Fibroblast of peridontal ligament (primary cell): ENCODE measurements at regions not wholly inside any gene's neighbourhood (a gene's known extent, or its start where the extent isn't known, plus 50 kb on each side); places are given as distances from the start of the nearest gene placed in this dataset.

Source experiments
- DNase-seq: peaks from one replicate; pipeline ENCODE4 v3.0.0-alpha.2; 2010; ENCODE audit errors: extremely low read depth

DNA sequence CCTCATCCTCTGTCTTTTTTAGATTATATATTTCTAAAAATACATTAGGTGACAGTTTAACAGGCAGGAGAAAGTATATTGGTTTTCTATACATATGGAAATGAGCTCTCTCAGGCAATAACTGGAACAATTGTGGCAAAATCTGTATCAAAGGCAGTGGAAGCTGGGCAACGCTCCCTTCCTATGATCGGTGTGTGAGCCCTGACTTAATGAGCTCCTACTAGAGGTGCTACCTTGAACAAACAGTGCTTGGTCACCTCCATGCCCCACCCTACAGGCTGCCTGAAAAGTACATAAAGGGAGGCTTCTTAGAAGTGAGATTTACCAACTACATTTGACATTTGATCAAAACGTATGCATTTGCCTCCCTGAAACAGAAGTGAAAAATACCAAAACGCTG, 185.3 kb downstream of the EFNB2 start:
- no peak for DNase-seq

DNA sequence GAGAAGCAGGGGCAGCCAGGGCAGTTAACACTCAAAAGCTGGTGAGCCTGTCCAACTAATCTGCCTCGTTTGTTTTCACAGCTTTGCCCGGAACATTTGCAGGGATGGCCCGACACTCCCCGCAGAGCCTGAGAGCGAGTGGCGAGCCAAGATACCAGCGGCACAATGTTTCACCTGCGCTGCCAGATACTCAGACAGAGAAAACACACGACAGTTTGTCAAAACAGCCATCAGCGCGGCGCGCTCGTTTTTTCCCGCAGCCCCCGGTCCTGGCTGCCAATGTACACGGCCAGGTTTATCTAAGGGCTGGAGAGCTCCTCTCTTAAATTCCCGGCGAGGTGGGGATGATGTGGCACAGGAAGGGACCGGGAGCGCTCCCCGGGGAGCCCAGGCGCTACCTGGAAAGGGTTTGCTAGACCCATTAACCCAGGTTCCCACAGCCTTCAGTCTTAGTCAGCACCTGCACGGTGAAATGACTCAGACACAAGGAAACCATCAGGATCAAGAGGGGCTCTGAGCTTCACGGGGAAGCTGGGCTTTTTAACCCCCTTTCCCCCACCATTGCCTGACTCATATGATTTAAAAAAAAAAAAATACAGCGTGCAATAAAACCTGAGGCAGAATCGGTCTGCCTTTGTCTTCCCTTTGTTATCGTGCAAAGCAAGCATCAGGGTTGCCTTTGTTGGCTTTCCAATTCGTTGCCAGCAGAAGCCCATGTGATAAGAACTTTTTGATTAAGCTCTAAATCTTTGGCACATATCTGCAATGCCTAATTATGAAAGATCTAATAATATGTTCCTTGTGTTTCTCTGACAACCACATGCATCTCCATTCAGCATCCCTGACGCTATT, 186.2 kb downstream of the EFNB2 start:
- DNase-seq, result no peak

DNA sequence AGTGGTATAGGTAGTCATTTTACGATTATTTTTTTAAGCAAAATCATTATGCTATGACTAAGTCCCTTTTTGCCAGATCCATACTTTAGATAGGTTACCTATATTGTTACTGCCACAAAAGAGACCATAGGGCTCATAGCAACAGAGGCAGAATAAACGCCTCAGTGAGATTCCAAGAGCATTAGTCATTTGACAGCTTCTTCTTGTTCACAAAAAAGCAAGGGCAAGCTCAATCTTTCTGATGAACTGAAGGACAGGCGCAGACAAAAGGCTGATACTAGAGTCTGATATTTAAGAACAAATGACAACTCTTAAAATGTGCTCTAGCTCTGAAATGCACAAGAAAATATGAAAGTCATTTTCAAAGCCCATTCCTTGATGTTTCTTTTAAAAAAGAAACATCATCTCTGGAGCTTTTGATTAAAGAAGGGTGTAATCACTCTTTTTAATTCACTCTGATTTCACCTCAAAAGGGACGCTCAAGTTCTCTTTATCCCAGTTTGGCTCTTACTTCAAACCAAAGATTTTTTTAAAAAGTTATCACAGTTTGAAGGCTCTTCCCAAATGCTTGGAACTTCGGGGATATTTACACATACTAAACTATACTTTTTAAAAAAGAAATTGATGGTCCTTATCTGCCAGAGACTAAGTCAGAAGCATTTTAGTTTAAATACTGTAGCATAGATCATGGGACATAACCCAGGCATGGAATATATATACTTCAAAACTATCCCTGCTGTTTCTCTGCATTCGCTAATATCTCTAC, 187.2 kb downstream of the EFNB2 start:
- peak; percentile 20 for DNase-seq

DNA sequence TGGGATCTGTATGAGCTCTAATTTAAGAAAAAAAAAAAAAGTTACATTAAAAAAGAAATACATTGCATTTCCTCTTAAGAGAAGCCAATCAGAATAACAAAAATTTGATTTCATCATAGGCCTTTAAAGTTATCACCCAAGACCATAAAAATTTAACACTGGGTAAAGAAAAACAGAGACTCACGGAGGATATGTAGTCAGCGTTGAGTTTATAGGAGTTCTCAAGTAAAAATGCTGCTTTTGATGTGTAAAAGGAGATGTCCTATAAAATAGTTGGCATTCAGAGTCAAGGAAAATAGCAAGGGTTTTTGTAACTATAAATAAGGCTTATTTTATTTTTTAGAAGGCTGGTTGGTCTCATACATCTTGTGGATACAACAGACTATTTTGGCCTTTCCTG, 191.1 kb downstream of the EFNB2 start:
- no peak for DNase-seq

DNA sequence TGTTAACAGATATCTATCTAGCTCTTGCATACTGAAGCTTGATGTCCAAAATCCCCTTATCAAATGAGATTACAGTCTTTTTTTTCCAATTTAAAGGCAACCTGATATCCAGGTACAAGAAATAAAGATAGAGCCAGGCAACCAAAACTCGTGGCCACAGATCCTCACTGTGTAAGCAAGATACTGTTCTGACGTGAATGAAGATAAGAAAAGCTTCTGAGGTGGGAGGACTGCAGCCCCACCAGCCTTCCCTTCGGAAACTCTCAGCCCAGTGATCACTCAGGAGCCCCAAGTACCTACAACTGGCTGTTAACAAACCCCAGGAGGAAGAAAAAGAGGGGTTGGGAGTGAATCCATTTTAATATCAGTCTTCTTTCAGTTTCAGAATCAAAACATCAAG, 191.6 kb downstream of the EFNB2 start:
- DNase-seq, result no peak

DNA sequence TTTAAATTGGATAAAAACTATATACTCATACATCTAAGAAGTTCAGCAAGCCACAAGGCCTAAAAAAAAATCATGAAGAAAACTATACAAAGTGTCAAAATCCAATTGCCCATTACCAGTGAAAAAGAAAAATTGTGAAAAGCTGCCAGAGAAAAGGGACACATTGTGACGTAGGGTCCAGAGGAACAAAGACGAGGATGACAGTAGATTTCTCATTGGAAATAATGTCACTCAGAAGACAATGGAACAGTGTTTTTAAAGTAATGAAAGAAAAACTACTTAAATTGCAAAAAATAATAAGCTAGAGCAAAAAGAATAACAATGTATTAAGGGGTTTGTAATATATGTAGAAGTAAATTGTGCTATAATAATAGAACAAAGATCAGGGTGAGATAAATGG, 195.2 kb downstream of the EFNB2 start:
- DNase-seq, result no peak

DNA sequence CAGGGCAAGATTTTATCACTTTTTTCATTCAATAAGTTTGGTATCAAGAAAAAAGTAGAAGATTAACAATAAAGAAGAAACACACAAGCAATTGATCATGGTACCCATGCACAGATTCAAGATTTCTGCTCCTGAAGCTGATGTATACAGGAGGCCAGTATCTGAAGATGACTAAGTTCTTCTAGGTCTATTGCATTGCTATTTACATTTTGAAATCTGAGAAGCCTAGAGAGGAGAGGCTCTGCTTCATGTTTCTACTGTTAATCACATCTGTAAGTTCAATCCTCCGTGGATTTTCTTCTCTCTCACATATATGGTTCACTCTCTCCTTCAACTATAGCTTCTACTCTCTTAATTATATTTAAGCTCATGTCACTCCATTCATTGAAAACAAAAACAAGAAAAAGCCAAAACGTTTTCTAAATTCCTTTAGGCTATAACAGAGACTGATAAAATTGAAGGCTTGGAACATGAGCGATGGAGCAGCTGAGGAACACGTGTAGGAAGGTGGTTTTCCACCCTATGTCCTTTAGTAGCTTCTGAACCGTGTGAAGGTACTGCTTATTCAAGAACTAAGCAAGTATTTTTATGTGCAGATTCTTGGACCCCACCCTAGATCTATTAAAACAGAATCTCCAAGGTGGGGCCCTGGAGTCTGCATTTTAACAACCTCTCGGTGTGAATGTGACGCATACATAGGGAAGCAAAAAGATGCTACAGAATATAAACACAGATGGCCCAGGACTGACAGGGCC, 198.2 kb downstream of the EFNB2 start:
- DNase-seq, result peak; percentile 27

DNA sequence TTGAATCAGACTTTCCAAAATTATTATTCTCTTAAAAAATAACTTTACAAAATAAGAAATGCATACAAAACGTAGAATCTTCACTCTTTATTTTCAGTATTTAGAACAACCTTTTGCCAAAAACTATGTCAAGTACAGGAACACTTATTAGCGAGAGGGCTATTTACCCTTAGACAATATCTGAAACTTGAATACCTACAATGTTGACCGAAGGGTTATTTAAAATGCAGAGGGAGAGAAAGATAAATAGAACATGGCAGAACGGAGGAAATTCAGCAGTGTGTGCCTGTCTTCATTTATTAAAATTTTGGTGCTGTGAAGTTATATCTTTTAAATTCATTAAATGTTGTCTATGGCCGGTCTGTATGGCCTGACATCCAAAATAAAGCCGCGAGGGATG, 198.8 kb downstream of the EFNB2 start:
- DNase-seq, result no peak

DNA sequence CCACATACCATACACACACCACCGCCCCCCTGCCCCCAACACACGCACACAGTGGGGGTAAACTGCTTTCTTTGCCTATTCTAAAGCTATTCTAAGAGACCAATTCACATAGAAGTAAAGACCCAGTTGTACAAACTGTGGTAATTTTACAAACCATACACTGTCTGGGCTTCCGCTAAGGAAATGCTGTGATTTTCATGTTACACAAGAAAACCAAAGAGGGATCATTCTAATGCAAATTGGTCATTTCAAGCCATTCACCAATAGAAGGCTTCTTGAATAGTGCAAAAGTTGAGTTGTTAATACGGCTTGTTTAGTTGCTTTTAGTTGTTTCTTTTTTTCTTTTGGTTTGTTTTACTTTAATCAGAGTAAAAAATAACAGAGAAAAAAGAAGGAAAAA, 202.8 kb downstream of the EFNB2 start:
- DNase-seq, result no peak

DNA sequence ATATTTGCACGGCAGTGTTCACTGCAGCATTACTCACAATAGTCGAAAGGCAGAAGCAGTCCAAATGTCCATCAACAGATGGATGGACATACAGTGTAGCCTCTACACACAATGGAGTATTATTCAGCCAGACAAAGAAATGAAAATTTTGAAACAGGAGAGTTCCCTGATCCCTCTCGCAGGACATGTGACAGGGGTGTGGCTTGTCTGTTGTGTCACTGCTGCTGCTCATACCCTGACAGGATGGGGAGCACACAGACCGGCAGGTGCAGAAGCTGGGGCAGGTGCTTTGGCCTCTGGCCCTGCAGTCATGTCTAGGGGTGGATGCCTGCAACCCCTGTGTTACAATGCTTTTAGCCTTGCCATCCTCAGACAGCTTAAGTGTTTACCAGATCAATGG, 204.3 kb downstream of the EFNB2 start:
- no peak for DNase-seq

DNA sequence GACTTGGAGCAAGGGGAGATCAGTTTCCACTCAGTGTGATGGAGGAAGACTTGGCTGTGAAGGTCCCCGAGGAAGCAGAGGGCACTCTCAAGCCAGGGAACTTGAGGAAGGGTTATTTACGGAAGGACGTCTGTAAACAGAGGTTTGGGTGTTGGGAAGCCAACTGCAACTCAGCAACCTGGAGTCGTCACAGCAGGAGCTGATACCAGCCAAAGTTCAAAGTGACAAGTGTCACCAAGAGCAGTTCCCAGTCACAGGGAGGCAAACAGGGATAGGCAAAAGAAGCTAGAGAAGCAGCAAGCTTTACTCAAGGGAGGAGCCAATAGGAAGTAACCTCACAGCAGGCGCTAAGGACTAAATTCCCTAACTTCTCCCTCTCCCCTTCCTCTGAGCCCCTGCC, 205.5 kb downstream of the EFNB2 start:
- DNase-seq, result no peak

DNA sequence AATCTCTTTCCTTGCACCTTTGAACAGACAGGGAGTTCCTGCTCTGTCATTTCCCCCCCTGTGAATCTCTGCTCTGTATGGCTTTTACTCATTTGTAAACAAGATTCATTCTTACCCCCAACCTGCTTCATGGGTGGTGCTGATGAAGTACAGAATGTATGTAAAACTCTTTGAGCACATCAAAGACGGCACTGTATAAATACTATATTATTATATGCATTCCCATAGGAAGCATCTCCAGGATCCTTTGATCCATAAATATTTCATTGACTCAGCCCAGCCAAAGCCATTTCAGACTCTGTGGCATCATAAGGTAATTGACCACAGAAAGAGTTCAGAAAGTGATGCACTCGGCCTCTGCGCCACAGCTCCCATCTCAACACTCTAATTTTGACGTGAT, 208.7 kb downstream of the EFNB2 start:
- no peak for DNase-seq

DNA sequence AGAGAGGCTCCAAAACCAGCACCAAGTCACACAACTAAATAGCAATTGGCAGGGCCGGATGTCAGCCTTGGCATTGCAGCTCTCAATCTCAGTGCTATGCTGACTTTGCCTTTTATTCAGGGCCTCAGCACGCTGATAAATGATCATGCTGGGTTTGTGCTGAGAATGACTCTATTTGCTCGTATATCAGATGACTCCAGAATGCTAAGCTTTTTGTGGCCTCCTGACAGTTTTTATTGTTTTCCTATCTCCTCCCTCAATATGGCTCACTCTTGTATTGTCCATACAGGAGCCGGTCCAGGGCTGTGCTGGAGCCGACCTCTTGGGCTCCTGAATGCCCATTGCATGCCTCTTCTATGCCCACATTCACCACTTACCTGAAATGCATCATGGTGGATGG, 211.0 kb downstream of the EFNB2 start:
- DNase-seq, result no peak

DNA sequence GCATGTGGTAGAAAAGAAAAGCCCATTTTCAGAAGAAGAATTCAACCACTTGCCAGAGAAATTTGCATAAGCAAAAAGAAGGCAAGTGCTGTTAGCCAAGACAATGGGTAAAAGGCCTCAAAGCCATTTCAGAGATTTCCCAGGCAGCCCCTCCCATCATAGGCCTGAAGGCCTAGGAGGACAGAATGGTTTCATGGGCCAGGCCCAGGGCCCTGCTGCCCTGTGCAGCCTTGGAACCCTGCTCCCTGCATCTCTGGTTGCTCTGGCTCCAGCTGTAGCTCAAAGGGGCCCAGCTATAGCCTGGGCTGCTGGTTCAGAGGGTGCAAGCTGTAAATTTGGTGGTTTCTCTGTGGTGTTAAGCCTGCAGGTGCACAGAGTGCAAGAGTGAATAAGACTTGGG, 212.8 kb downstream of the EFNB2 start:
- no peak for DNase-seq

DNA sequence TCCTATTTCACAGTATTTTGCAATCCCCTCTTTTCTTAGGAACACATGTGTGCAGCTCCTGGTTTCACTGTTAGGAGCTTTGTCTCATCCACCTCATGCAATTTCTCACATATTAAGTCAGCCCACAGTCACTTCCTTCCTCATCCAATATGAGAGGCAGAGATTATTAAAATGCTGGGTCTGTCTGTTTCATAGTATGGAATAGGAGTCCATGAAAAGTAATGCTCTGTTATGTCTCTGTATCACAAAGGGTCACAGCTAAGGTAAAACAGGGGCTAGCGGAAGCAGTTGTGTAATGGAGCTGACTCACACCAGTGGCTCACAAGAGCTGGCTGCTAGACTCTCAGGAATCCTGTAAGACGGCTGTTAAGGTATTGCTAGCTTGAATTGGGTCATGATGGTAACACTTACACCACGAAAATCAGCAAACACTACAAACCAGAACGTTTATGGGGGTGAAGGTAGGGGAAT, 216.5 kb downstream of the EFNB2 start:
- peak; percentile 72 for DNase-seq

DNA sequence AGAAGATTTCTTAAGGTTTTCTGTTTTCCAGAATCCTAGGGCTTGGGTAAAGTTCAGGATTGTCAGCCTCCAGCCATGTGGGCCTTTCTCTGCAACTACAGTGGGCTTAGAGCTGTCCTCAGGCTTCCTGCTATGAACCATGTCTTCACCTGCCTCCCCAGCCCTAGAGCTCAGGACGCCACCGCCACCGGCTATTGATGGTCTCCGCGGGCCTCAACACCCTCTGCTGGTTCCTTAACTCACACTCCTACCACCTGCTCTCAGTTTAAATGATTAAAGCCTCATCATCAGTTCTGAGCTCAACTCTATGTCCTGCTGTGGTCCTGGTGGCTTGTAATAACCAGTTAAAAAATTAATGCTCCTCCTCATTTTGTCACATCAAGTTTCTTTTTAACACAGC, 221.0 kb downstream of the EFNB2 start:
- DNase-seq, result no peak

DNA sequence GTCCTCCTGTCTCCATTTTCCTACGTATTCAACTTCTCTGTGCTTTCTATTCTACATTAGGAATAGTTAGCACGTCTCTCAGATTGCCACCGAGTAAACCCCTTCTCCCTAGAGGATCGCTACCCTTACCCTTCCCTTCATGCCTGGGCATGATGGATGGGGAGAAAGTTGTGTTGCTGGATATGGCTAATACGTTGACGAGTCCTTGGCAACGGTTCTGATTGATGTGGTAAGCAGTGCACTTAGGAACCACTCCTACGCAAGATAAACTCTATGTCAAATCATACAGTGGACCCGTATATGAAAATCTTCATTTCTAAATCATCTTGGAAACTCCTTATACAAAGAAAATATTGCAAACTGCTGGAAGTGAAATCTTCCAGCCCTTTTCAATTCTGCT, 224.5 kb downstream of the EFNB2 start:
- DNase-seq, result no peak

DNA sequence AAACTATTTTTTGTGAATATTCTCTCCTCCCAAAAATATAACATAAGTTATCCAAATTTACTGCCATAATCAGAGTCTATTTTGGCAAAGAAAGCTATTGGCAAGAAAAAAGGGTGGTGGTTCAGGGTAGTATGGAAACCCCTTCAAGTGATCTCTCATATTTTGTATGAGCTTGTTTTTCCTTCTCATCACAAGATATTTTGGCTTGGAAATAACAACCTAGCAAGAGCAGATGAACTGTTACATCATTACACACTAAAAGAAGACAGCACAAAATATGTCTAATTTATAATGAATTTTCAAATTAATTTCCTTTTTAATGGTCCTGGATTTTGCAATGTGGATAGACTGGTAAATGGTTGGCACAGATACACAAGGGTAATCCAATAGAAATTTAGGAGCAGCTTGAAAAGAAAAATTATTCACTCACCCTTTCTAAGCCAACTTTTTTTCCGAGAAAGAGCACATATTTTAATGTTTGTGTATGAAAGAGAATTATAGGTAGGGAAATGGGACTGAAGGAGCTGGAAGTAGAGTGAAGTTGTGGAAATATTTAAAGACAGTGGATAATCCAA, 225.1 kb downstream of the EFNB2 start:
- DNase-seq, result no peak

DNA sequence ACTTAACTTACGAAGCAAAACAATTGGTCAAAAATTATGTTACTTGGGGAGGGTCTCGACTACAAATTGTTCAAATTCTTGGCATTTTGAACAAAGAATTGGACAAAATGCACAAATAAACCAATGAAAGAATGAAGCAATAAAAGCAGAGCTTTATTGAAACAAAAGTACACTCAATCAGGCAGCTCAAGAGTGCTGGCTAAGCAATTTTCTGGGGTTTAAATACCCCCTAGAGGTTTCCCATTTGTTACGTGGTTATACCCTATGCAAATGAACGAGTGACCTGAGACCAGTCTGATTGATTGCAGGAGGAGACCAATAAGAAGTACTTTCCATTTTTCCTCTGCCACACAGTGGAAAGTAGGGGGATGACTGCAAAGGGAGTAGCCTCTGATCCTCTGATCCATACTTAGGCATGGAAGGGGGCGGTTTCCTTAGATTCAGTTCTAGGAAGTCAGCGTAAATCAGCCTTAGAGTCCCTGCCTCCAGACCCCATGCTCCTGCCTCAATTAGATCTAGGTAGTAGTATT, 228.6 kb downstream of the EFNB2 start:
- DNase-seq, result no peak

DNA sequence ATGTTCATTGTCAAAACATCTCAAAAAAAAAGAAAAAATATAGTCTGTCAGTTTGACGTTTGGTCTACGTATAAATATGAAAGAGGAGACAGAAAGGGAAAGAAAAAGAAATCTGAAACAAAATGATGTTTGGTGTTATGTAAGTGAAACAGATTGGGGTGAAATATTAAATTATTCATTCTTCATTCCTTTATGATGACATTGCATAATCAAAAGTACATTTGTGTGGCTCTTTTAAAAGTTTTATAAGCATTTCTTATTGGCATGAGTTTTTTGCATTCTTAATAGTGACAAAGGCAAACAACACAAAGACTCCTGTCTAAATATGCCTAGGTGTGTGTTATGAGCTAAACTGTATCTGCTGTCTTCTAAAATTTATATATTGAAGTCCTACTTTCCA, 232.6 kb downstream of the EFNB2 start:
- DNase-seq, result no peak

DNA sequence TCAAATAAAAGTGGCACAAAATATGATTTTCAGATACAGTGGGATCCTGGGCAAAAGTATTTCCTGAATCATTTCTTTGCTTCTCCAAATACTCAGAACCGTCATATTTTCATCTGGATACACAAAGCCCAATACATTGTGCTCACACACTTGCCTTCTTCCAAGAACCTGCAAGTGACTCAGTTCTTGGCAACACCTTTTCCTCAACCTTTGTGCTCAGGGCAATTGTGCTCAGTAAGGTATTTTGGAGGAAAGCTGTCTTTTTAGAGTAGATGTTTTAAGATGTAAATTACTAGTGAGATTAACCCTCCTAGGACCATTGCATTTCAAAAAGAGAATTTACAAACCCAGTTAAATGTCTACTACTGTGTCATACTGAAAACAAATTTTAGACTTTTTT, 233.5 kb downstream of the EFNB2 start:
- DNase-seq, result no peak

DNA sequence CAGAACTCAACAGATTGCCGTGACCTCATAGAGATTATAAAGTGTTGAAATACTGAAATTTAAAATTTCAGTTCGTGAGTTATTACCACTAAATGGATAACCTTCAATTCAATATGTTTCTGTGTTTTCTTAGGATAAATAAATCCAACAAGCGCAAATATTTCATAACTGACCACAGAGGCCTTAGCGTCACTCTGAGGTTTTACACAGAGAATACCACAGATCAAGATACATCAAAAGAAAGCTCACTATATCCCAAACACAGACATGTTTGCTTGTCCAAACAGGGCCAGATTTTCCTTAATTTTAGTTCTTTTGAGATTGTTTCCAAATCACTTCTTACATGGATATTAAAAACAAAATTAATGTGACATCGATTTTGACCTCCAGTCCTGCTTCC, 235.8 kb downstream of the EFNB2 start:
- DNase-seq, result peak; percentile 82
